ENCODE measurements at regions not wholly inside any gene's neighbourhood (a gene's known extent, or its start where the extent isn't known, plus 50 kb on each side); places are given as distances from the start of the nearest gene placed in this dataset.

- H3K27me3 Mint-ChIP-seq (ENCODE audit: insufficient read depth, low read depth, poor library complexity), result peaks cover 9% of the 10 kb centered on the region
- ATAC-seq, result no peak
These were observed 62.7 kb downstream of the ADRA2A start for GRCh38 chr10:111139567-111139966.

More at GRCh38 chr10:111139567-111139966, 62.7 kb downstream of the ADRA2A start:
- no peak overlapping the region for H2AFZ ChIP-seq
- H3F3A ChIP-seq (replicated peaks; ENCODE audit: low read depth), result no peaks in the 10 kb centered on the region
- no peak overlapping the region for H3K27ac ChIP-seq (ENCODE audit: low read depth)
- Mint-ChIP-seq H3K4me3 (no peak overlapping the region), H3K36me3 (ENCODE audit: low read depth) (no peaks in the 10 kb centered on the region), H3K4me1 (peaks cover 46% of the 10 kb centered on the region), H3K27ac (no peak overlapping the region), H3K9me3 (peaks cover 4% of the 10 kb centered on the region; the same call in 1 of the 3 replicates)
- H3K36me3 ChIP-seq (ENCODE audit: insufficient read depth), result no peaks in the 10 kb centered on the region
- no peaks in the 10 kb centered on the region for H3K27me3 ChIP-seq (ENCODE audit: insufficient read depth)
- DNase-seq (ENCODE audit: low spot score), result no peak
- peaks cover 11% of the 10 kb centered on the region; the same call in 1 of the 2 replicates for H3K9me2 ChIP-seq (ENCODE audit: insufficient read depth)
- no peaks in the 10 kb centered on the region for H4K20me1 ChIP-seq (replicated peaks; ENCODE audit: insufficient read depth)
- no peaks in the 10 kb centered on the region for H3K79me2 ChIP-seq (replicated peaks; ENCODE audit: insufficient read depth)
- peaks cover 22% of the 10 kb centered on the region for H3K4me1 ChIP-seq (ENCODE audit: insufficient read depth)
- no peak overlapping the region for H3K4me3 ChIP-seq
- TF ChIP-seq JUNB (IDR thresholded peaks at IDR 0.05; ENCODE audit: unreplicated experiment), result no peak
- no peak for TF ChIP-seq STAT1 (IDR thresholded peaks at IDR 0.05; ENCODE audit: unreplicated experiment)
- TF ChIP-seq EZH2phosphoT487 (IDR thresholded peaks at IDR 0.05; ENCODE audit: unreplicated experiment), result no peak
- no peak for TF ChIP-seq CREB1 (CRISPR knock-in tag; IDR thresholded peaks at IDR 0.05; ENCODE audit: low read depth)
- TF ChIP-seq, protein P1, sequence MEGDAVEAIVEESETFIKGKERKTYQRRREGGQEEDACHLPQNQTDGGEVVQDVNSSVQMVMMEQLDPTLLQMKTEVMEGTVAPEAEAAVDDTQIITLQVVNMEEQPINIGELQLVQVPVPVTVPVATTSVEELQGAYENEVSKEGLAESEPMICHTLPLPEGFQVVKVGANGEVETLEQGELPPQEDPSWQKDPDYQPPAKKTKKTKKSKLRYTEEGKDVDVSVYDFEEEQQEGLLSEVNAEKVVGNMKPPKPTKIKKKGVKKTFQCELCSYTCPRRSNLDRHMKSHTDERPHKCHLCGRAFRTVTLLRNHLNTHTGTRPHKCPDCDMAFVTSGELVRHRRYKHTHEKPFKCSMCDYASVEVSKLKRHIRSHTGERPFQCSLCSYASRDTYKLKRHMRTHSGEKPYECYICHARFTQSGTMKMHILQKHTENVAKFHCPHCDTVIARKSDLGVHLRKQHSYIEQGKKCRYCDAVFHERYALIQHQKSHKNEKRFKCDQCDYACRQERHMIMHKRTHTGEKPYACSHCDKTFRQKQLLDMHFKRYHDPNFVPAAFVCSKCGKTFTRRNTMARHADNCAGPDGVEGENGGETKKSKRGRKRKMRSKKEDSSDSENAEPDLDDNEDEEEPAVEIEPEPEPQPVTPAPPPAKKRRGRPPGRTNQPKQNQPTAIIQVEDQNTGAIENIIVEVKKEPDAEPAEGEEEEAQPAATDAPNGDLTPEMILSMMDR (conservative IDR thresholded peaks at IDR 0.05; ENCODE audit: low read depth in 2 of 2), result no peak
- TF ChIP-seq ZNF114 (CRISPR knock-in tag; IDR thresholded peaks at IDR 0.05), result no peak
- no peak for TF ChIP-seq ZNF462 (CRISPR knock-in tag; IDR thresholded peaks at IDR 0.05)
- TF ChIP-seq ETS1 (IDR thresholded peaks at IDR 0.05), result no peak
- TF ChIP-seq ZNF331 (CRISPR knock-in tag; IDR thresholded peaks at IDR 0.05; ENCODE audit: low read depth), result no peak
- TF ChIP-seq, protein P2, sequence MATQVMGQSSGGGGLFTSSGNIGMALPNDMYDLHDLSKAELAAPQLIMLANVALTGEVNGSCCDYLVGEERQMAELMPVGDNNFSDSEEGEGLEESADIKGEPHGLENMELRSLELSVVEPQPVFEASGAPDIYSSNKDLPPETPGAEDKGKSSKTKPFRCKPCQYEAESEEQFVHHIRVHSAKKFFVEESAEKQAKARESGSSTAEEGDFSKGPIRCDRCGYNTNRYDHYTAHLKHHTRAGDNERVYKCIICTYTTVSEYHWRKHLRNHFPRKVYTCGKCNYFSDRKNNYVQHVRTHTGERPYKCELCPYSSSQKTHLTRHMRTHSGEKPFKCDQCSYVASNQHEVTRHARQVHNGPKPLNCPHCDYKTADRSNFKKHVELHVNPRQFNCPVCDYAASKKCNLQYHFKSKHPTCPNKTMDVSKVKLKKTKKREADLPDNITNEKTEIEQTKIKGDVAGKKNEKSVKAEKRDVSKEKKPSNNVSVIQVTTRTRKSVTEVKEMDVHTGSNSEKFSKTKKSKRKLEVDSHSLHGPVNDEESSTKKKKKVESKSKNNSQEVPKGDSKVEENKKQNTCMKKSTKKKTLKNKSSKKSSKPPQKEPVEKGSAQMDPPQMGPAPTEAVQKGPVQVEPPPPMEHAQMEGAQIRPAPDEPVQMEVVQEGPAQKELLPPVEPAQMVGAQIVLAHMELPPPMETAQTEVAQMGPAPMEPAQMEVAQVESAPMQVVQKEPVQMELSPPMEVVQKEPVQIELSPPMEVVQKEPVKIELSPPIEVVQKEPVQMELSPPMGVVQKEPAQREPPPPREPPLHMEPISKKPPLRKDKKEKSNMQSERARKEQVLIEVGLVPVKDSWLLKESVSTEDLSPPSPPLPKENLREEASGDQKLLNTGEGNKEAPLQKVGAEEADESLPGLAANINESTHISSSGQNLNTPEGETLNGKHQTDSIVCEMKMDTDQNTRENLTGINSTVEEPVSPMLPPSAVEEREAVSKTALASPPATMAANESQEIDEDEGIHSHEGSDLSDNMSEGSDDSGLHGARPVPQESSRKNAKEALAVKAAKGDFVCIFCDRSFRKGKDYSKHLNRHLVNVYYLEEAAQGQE (IDR thresholded peaks at IDR 0.05; ENCODE audit: unreplicated experiment), result no peak
- no peak for TF ChIP-seq POLR2AphosphoS5 (IDR thresholded peaks at IDR 0.05; ENCODE audit: low read depth)
- no peak for TF ChIP-seq EZH2 (IDR thresholded peaks at IDR 0.05; ENCODE audit: low read depth, unreplicated experiment)
- TF ChIP-seq NANOG (IDR thresholded peaks at IDR 0.05; ENCODE audit: borderline replicate concordance), result no peak
- no peak overlapping the region for H3K4me2 ChIP-seq
